Gastroesophageal sphincter (tissue), 3 donors: ENCODE measurements at regions not wholly inside any gene's neighbourhood (a gene's known extent, or its start where the extent isn't known, plus 50 kb on each side); places are given as distances from the start of the nearest gene placed in this dataset.

Source experiments
- EP300 ChIP-seq: sonication (generic); formaldehyde crosslinking; IDR thresholded peaks from one replicate; pipeline ENCODE4 v1.6.1; 2017; ENCODE audit warnings: antibody characterized with exemption, mild to moderate bottlenecking
- POLR2A ChIP-seq, 2 donors: fragments of 450-650 bp; IDR thresholded peaks; one replicate each; pipeline ENCODE4 v1.6.1; 2017; ENCODE audit warnings: antibody characterized with exemption in 2 of 2, mild to moderate bottlenecking in 2 of 2, moderate library complexity in 1 of 2
- TF ChIP-seq, protein P1 (sequence below), 4 experiments: fragments of 200-600 bp in 2 of 4; fragments of 450-650 bp in 2 of 4; sonication (generic) in 1 of 4; IDR thresholded peaks; one replicate each; pipeline ENCODE4 v1.5.1; 2017 to 2019; ENCODE audit warnings: antibody characterized with exemption in 4 of 4, mild to moderate bottlenecking in 2 of 4, moderate library complexity in 2 of 4

- TF ChIP-seq POLR2A (IDR thresholded peaks at IDR 0.05), result no peak
- TF ChIP-seq, protein P1, sequence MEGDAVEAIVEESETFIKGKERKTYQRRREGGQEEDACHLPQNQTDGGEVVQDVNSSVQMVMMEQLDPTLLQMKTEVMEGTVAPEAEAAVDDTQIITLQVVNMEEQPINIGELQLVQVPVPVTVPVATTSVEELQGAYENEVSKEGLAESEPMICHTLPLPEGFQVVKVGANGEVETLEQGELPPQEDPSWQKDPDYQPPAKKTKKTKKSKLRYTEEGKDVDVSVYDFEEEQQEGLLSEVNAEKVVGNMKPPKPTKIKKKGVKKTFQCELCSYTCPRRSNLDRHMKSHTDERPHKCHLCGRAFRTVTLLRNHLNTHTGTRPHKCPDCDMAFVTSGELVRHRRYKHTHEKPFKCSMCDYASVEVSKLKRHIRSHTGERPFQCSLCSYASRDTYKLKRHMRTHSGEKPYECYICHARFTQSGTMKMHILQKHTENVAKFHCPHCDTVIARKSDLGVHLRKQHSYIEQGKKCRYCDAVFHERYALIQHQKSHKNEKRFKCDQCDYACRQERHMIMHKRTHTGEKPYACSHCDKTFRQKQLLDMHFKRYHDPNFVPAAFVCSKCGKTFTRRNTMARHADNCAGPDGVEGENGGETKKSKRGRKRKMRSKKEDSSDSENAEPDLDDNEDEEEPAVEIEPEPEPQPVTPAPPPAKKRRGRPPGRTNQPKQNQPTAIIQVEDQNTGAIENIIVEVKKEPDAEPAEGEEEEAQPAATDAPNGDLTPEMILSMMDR (IDR thresholded peaks at IDR 0.05), result no peak
- no peak for TF ChIP-seq EP300
These were observed 863.7 kb upstream of the SEMA6D start for GRCh38 chr15:46853600-46853999.
